ENCODE measurements at regions not wholly inside any gene's neighbourhood (a gene's known extent, or its start where the extent isn't known, plus 50 kb on each side); places are given as distances from the start of the nearest gene placed in this dataset.

GRCh38 chr1:13900583-13900982, 200.6 kb downstream of the PRDM2 start:
- H3K4me3 ChIP-seq (replicated peaks; ENCODE audit: low read depth, low read length): no peak overlapping the region
- TF ChIP-seq CTCF (IDR thresholded peaks at IDR 0.05; ENCODE audit: low read depth, low read length, missing control alignments): no peak
- no peak for DNase-seq (ENCODE audit: extremely low read depth, low read depth)

GRCh38 chr1:13901039-13901438, 201.1 kb downstream of the PRDM2 start:
- TF ChIP-seq CTCF (IDR thresholded peaks at IDR 0.05; ENCODE audit: low read depth, low read length, missing control alignments): no peak
- no peak overlapping the region for H3K4me3 ChIP-seq (replicated peaks; ENCODE audit: low read depth, low read length)
- DNase-seq (ENCODE audit: extremely low read depth, low read depth): no peak

- TF ChIP-seq CTCF (IDR thresholded peaks at IDR 0.05; ENCODE audit: low read depth, low read length, missing control alignments): no peak
- no peak overlapping the region for H3K4me3 ChIP-seq (replicated peaks; ENCODE audit: low read depth, low read length)
- DNase-seq (ENCODE audit: extremely low read depth, low read depth): no peak
These were observed 201.6 kb downstream of the PRDM2 start for GRCh38 chr1:13901597-13901996.

DNA sequence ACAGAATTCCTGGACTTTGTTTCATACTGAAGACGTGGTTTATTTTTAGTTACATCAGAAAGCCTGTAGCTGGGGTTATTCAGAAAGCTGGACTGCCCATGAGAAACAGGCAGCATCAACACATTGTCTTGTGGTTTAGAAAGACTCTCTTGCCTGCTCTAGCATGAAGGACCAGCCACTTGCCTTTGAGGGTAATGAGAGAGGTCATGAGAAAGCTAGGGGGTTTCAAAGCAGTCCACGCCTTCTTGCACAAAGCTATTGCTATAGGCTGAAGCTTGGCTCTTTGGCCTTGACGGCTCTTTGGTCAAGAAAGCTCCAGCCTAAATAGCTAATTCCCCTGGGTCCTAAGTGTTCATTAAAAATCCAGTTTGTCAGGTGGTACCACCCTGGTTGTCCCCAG, 208.1 kb downstream of the PRDM2 start:
- H3K4me3 ChIP-seq (replicated peaks; ENCODE audit: low read depth, low read length): no peak overlapping the region
- TF ChIP-seq CTCF (IDR thresholded peaks at IDR 0.05; ENCODE audit: low read depth, low read length, missing control alignments): no peak
- no peak for DNase-seq (ENCODE audit: extremely low read depth, low read depth)

- no peak overlapping the region for H3K4me3 ChIP-seq (replicated peaks; ENCODE audit: low read depth, low read length)
- DNase-seq (ENCODE audit: extremely low read depth, low read depth): no peak
- no peak for TF ChIP-seq CTCF (IDR thresholded peaks at IDR 0.05; ENCODE audit: low read depth, low read length, missing control alignments)
These were observed 212.0 kb downstream of the PRDM2 start for GRCh38 chr1:13911697-13912619.

GRCh38 chr1:13913396-13913795, 213.4 kb downstream of the PRDM2 start:
- no peak for TF ChIP-seq CTCF (IDR thresholded peaks at IDR 0.05; ENCODE audit: low read depth, low read length, missing control alignments)
- H3K4me3 ChIP-seq (replicated peaks; ENCODE audit: low read depth, low read length): no peak overlapping the region
- no peak for DNase-seq (ENCODE audit: extremely low read depth, low read depth)
